ENCODE measurements at regions not wholly inside any gene's neighbourhood (a gene's known extent, or its start where the extent isn't known, plus 50 kb on each side); places are given as distances from the start of the nearest gene placed in this dataset.

- DNase-seq (ENCODE audit: extremely low spot score), result peak; percentile 68
- TF ChIP-seq CTCF (IDR thresholded peaks at IDR 0.05; ENCODE audit: control extremely low read depth, extremely low read depth, low read depth, missing control alignments), result no peak
- ChIA-PET CTCF (interaction anchor here (0.7 to 1.4 kb wide), 4 partner anchors 69 to 399 kb away, joined by 3 read pairs; no protein-coding TSS in a partner anchor), POLR2A (interaction anchor here (0.6 kb wide), 1 partner anchor 123 kb away, joined by 3 read pairs; no protein-coding TSS in a partner anchor)
These were observed 330.8 kb downstream of the DLEU7 start for GRCh38 chr13:50512474-50513299.

- ChIA-PET CTCF (interaction anchor here (1.1 kb wide), 1 partner anchor 245 kb away, joined by 3 read pairs; no protein-coding TSS in a partner anchor), POLR2A (no interaction called here)
- no peak for TF ChIP-seq CTCF (IDR thresholded peaks at IDR 0.05; ENCODE audit: control extremely low read depth, extremely low read depth, low read depth, missing control alignments)
- DNase-seq (ENCODE audit: extremely low spot score), result no peak
These were observed 330.1 kb downstream of the DLEU7 start for GRCh38 chr13:50513300-50513877.

- ChIA-PET POLR2A (no interaction called here), CTCF (no interaction called here)
- no peak for TF ChIP-seq CTCF (IDR thresholded peaks at IDR 0.05; ENCODE audit: control extremely low read depth, extremely low read depth, low read depth, missing control alignments)
- DNase-seq (ENCODE audit: extremely low spot score), result no peak
These were observed 329.2 kb downstream of the DLEU7 start for GRCh38 chr13:50514249-50514648.

GRCh38 chr13:50518131-50518530, 325.4 kb downstream of the DLEU7 start:
- no peak for TF ChIP-seq CTCF (IDR thresholded peaks at IDR 0.05; ENCODE audit: control extremely low read depth, extremely low read depth, low read depth, missing control alignments)
- no peak for DNase-seq (ENCODE audit: extremely low spot score)
- ChIA-PET POLR2A (no interaction called here), CTCF (interaction anchor here (1.1 kb wide), 1 partner anchor 520 kb away, joined by 3 read pairs; no protein-coding TSS in a partner anchor)

GRCh38 chr13:50518781-50519201, 324.7 kb downstream of the DLEU7 start:
- no peak for TF ChIP-seq CTCF (IDR thresholded peaks at IDR 0.05; ENCODE audit: control extremely low read depth, extremely low read depth, low read depth, missing control alignments)
- POLR2A ChIA-PET, result no interaction called here
- DNase-seq (ENCODE audit: extremely low spot score), result no peak
- CTCF ChIA-PET, result interaction anchor here (1.1 kb wide), 1 partner anchor 521 kb away, joined by 3 read pairs; no protein-coding TSS in a partner anchor

GRCh38 chr13:50519866-50520265, 323.6 kb downstream of the DLEU7 start:
- TF ChIP-seq CTCF (IDR thresholded peaks at IDR 0.05; ENCODE audit: control extremely low read depth, extremely low read depth, low read depth, missing control alignments), result no peak
- ChIA-PET CTCF (no interaction called here), POLR2A (no interaction called here)
- DNase-seq (ENCODE audit: extremely low spot score), result no peak
